ENCODE measurements at regions not wholly inside any gene's neighbourhood (a gene's known extent, or its start where the extent isn't known, plus 50 kb on each side); places are given as distances from the start of the nearest gene placed in this dataset.

GRCh38 chr3:66620296-66620695, 119.5 kb upstream of the LRIG1 start:
- no peak for TF ChIP-seq REST (IDR thresholded peaks at IDR 0.05; ENCODE audit: low read depth)
- TF ChIP-seq EGR1 (IDR thresholded peaks at IDR 0.05), result no peak
- TF ChIP-seq EP300 (IDR thresholded peaks at IDR 0.05; ENCODE audit: borderline replicate concordance), result no peak
- no peak for TF ChIP-seq USF1 (IDR thresholded peaks at IDR 0.05)

Data from Ishikawa (cell line).